ENCODE measurements at regions not wholly inside any gene's neighbourhood (a gene's known extent, or its start where the extent isn't known, plus 50 kb on each side); places are given as distances from the start of the nearest gene placed in this dataset.

- TF ChIP-seq POLR2A (IDR thresholded peaks at IDR 0.05; ENCODE audit: low read depth) = no peak
- TF ChIP-seq, protein P1, sequence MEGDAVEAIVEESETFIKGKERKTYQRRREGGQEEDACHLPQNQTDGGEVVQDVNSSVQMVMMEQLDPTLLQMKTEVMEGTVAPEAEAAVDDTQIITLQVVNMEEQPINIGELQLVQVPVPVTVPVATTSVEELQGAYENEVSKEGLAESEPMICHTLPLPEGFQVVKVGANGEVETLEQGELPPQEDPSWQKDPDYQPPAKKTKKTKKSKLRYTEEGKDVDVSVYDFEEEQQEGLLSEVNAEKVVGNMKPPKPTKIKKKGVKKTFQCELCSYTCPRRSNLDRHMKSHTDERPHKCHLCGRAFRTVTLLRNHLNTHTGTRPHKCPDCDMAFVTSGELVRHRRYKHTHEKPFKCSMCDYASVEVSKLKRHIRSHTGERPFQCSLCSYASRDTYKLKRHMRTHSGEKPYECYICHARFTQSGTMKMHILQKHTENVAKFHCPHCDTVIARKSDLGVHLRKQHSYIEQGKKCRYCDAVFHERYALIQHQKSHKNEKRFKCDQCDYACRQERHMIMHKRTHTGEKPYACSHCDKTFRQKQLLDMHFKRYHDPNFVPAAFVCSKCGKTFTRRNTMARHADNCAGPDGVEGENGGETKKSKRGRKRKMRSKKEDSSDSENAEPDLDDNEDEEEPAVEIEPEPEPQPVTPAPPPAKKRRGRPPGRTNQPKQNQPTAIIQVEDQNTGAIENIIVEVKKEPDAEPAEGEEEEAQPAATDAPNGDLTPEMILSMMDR (IDR thresholded peaks at IDR 0.05) = no peak
Observed at GRCh38 chr3:150138824-150139223, 168.1 kb upstream of the PFN2 start.
